ENCODE measurements at regions not wholly inside any gene's neighbourhood (a gene's known extent, or its start where the extent isn't known, plus 50 kb on each side); places are given as distances from the start of the nearest gene placed in this dataset.

- no peak for ATAC-seq (ENCODE audit: low FRiP score in 2 of 2)
- WGBS, 2 donors, result 80 to 89% methylated on average over 4 of the region's 4 CpGs
Measured at GRCh38 chr20:21874127-21874526, 168.7 kb downstream of the PAX1 start.

DNA sequence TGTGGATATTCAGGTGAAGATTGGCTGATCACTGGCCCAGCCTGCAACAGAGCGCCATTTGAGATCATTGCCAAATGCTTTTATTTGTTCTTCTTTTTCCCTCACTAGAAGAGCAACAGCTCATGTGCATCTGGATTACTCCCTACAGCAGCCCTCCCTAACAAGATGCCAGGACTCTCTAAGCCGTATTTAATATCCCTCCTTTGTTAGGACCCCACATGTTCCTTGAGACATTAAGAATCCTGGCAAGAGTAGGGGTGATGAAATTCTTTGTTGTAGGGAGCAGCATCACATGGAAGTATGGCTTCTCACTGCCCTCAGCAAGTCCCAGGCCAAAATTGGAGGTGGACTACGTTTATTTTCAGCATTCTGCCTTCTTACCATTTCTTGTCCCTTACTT is 167.8 kb downstream of the PAX1 start:
- no peaks in the 10 kb centered on the region for H3K27me3 ChIP-seq
- H3K4me3 ChIP-seq, result no peak overlapping the region
- no peaks in the 10 kb centered on the region for H3K36me3 ChIP-seq
- no peak for TF ChIP-seq CTCF (IDR thresholded peaks at IDR 0.05)
- TF ChIP-seq EP300 (IDR thresholded peaks at IDR 0.05), result no peak
- TF ChIP-seq POLR2AphosphoS5 (IDR thresholded peaks at IDR 0.05), result no peak
- TF ChIP-seq POLR2A (IDR thresholded peaks at IDR 0.05), result no peak
- WGBS, 2 donors, result 72 to 73% methylated on average over 3 of the region's 3 CpGs
- H3K9me3 ChIP-seq, result no peaks in the 10 kb centered on the region
- ATAC-seq (ENCODE audit: low FRiP score in 2 of 2), result no peak
- no peaks in the 10 kb centered on the region for H3K4me1 ChIP-seq
- DNase-seq, result no peak
- no peak overlapping the region for H3K27ac ChIP-seq

More at GRCh38 chr20:21874127-21874526, 168.7 kb downstream of the PAX1 start:
- Histone ChIP-seq H3K27me3 (no peaks in the 10 kb centered on the region), H3K4me1 (no peaks in the 10 kb centered on the region), H3K9me3 (no peaks in the 10 kb centered on the region), H3K27ac (no peak overlapping the region), H3K36me3 (no peaks in the 10 kb centered on the region), H3K4me3 (no peak overlapping the region)
- no peak for DNase-seq
- TF ChIP-seq CTCF (IDR thresholded peaks at IDR 0.05) (no peak), EP300 (IDR thresholded peaks at IDR 0.05) (no peak), POLR2A (IDR thresholded peaks at IDR 0.05) (no peak), POLR2AphosphoS5 (IDR thresholded peaks at IDR 0.05) (no peak)

DNA sequence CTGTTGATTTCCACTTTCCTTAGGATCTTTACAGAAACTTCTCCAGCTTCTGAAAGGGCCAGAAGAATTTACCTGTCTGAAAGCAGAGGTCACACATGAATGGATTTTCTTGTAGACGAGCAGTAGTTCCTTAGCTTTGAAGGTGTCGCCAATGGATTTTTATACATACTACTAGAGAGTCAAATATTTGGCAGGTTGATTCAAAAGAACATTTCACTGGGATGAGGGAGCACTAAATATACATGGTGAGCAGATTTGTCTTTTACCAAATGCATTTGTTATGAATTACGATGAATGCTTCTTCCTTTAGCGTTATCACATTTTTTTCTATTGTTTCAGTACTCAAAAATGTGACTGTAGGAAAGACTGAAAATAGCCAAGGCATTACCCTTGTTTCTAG is 162.3 kb downstream of the PAX1 start:
- H3K36me3 ChIP-seq, result no peaks in the 10 kb centered on the region
- ATAC-seq (ENCODE audit: low FRiP score in 2 of 2), result no peak
- DNase-seq, result no peak
- no peak overlapping the region for H3K27ac ChIP-seq
- H3K27me3 ChIP-seq, result no peaks in the 10 kb centered on the region
- TF ChIP-seq POLR2AphosphoS5 (IDR thresholded peaks at IDR 0.05) (no peak), EP300 (IDR thresholded peaks at IDR 0.05) (no peak), CTCF (IDR thresholded peaks at IDR 0.05) (no peak)
- no peaks in the 10 kb centered on the region for H3K9me3 ChIP-seq
- H3K4me1 ChIP-seq, result no peaks in the 10 kb centered on the region
- H3K4me3 ChIP-seq, result no peak overlapping the region
- 87 to 89% methylated on average over 4 of the region's 4 CpGs for WGBS, 2 donors

DNA sequence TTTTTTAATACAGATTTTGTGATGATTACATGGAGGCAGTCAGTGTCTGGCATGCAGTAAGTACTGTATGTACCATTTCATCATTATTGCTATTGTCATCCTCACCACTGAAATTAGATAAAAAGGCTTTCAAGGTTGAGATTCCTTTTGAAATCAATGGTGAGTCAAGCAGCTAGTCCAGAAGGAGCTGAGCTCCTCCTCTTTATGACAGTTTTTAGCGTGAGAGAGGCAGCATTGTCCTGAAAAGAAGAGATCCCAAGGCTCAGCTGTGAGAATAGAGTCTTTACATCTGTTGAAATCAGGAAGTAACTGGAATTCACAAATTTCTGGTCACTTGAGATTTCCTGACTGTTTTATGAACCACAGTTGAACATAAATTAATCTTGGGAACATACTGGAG is 161.9 kb downstream of the PAX1 start:
- no peak for ATAC-seq (ENCODE audit: low FRiP score in 2 of 2)
- TF ChIP-seq EP300 (IDR thresholded peaks at IDR 0.05), result no peak
- TF ChIP-seq POLR2A (IDR thresholded peaks at IDR 0.05), result no peak
- no peak for TF ChIP-seq CTCF (IDR thresholded peaks at IDR 0.05)
- no peak for TF ChIP-seq POLR2AphosphoS5 (IDR thresholded peaks at IDR 0.05)
- H3K9me3 ChIP-seq, result no peaks in the 10 kb centered on the region
- no peaks in the 10 kb centered on the region for H3K36me3 ChIP-seq
- H3K27me3 ChIP-seq, result no peaks in the 10 kb centered on the region
- WGBS, 2 donors, result 50 to 59% methylated on average over 1 of the region's 1 CpG
- H3K4me1 ChIP-seq, result no peaks in the 10 kb centered on the region
- no peak overlapping the region for H3K4me3 ChIP-seq
- no peak overlapping the region for H3K27ac ChIP-seq
- no peak for DNase-seq

DNA sequence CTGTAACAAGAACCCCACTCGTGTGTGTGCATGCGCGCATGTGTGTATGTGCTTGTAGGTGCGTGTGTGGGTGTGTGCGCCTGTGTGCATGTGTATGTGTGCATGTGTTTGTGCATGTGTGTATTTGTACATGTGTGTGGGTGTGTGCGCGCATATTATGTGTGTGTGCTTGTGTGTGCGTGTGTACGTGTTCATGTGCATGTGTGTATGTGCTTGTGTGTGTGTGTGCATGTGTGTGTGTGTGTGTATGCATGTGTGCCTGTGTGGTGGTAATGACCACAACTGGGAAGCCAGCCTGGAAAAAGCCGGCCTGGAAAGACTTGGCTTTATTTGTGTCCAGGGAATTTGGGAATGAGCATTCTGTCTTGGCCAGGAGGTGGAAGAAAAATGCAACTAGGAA is 157.5 kb downstream of the PAX1 start:
- WGBS, 2 donors, result 93 to 95% methylated on average over 10 of the region's 10 CpGs
- H3K27ac ChIP-seq, result no peak overlapping the region
- no peaks in the 10 kb centered on the region for H3K27me3 ChIP-seq
- H3K4me1 ChIP-seq, result no peaks in the 10 kb centered on the region
- TF ChIP-seq CTCF (IDR thresholded peaks at IDR 0.05), result no peak
- TF ChIP-seq EP300 (IDR thresholded peaks at IDR 0.05), result no peak
- TF ChIP-seq POLR2A (IDR thresholded peaks at IDR 0.05), result no peak
- no peak for TF ChIP-seq POLR2AphosphoS5 (IDR thresholded peaks at IDR 0.05)
- H3K9me3 ChIP-seq, result no peaks in the 10 kb centered on the region
- DNase-seq (no peak), ATAC-seq (ENCODE audit: low FRiP score in 2 of 2) (peak in 1 of 2 donors; percentile 32)
- H3K4me3 ChIP-seq, result no peak overlapping the region
- H3K36me3 ChIP-seq, result no peaks in the 10 kb centered on the region

Data from upper lobe of left lung (tissue), 6 donors.